ENCODE measurements at regions not wholly inside any gene's neighbourhood (a gene's known extent, or its start where the extent isn't known, plus 50 kb on each side); places are given as distances from the start of the nearest gene placed in this dataset.

DNA sequence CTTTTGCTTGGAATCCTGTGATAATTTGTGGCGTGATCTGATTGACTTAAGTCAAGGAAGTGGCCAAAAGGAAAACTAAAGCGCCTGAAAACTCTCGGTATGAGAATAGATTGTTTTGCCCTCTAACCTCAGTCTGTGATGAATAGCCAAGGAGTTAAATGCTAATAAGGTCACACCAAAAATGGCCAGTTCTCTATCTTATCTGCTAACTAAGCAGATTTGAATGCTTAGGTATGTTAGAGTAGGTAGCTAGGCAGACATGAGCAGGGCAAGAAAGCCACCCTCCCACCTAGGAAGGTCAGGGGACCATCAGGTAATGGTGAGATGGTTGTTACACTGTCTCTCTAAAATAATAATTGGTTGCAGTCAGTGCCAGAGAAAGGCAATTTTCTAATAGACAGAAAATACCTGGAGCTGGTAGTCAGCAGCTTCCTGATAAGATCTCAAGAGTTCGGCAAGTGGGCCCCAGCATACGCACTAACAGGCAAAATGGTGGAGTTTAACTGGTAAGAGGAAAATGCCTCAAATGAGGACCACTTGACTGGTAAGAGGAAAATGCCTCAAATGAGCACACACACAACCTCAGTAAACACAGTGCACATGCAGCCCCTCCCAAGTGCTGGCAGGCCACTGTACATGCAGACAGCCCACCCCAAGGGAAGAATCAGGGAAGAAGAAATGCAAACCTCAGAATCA is 468.4 kb downstream of the MBD2 start (continued):
- TF ChIP-seq, protein P1, sequence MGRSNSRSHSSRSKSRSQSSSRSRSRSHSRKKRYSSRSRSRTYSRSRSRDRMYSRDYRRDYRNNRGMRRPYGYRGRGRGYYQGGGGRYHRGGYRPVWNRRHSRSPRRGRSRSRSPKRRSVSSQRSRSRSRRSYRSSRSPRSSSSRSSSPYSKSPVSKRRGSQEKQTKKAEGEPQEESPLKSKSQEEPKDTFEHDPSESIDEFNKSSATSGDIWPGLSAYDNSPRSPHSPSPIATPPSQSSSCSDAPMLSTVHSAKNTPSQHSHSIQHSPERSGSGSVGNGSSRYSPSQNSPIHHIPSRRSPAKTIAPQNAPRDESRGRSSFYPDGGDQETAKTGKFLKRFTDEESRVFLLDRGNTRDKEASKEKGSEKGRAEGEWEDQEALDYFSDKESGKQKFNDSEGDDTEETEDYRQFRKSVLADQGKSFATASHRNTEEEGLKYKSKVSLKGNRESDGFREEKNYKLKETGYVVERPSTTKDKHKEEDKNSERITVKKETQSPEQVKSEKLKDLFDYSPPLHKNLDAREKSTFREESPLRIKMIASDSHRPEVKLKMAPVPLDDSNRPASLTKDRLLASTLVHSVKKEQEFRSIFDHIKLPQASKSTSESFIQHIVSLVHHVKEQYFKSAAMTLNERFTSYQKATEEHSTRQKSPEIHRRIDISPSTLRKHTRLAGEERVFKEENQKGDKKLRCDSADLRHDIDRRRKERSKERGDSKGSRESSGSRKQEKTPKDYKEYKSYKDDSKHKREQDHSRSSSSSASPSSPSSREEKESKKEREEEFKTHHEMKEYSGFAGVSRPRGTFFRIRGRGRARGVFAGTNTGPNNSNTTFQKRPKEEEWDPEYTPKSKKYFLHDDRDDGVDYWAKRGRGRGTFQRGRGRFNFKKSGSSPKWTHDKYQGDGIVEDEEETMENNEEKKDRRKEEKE (IDR thresholded peaks at IDR 0.05; ENCODE audit: borderline replicate concordance in 1 of 2, control insufficient read depth in 1 of 2, low read depth in 2 of 2, low read length in 1 of 2): no peak
- no peak for TF ChIP-seq ZKSCAN3 (CRISPR knock-in tag; IDR thresholded peaks at IDR 0.05)
- no peak for TF ChIP-seq ELF4 (CRISPR knock-in tag; IDR thresholded peaks at IDR 0.05)
- TF ChIP-seq ZNF282 (CRISPR knock-in tag; IDR thresholded peaks at IDR 0.05): no peak
- TF ChIP-seq NCOA6 (IDR thresholded peaks at IDR 0.05): no peak
- no peak for TF ChIP-seq NFE2 (IDR thresholded peaks at IDR 0.05; ENCODE audit: low read depth)
- no peak for TF ChIP-seq MCM2 (IDR thresholded peaks at IDR 0.05; ENCODE audit: low read depth)

DNA sequence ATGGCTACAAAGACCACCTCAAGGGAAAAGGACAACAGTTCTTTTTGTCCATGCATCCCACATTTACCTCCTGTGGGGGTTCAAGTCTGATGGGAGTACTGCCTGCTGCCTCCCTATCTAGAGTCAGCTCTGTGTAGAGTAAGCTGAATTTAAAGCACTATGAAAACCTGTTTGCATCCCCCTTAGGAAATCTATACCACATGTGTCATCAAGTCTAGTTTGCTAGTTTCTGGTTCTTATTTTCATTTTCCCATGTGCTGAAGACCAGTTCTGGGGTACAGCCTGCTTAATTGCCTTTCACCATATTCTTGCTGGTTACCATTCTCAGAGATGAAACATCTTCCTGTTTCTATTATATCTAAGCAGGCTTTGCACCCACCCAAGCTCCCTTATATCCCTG is 470.3 kb downstream of the MBD2 start:
- CTCF ChIA-PET (ENCODE audit: low intra/inter-chr PET ratio): no interaction called here
- no peaks in the 10 kb centered on the region for H3K27me3 ChIP-seq (ENCODE audit: control insufficient read depth in 2 of 2, insufficient read depth in 2 of 2, low read length in 2 of 2)
- no peaks in the 10 kb centered on the region for H3K79me2 ChIP-seq (ENCODE audit: control insufficient read depth, insufficient read depth, low read length)
- no peak for TF ChIP-seq ZNF3 (CRISPR knock-in tag; IDR thresholded peaks at IDR 0.05)
- TF ChIP-seq, protein P2, sequence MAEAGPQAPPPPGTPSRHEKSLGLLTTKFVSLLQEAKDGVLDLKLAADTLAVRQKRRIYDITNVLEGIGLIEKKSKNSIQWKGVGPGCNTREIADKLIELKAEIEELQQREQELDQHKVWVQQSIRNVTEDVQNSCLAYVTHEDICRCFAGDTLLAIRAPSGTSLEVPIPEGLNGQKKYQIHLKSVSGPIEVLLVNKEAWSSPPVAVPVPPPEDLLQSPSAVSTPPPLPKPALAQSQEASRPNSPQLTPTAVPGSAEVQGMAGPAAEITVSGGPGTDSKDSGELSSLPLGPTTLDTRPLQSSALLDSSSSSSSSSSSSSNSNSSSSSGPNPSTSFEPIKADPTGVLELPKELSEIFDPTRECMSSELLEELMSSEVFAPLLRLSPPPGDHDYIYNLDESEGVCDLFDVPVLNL (CRISPR knock-in tag; IDR thresholded peaks at IDR 0.05; ENCODE audit: low read depth): no peak
- TF ChIP-seq ZNF778 (CRISPR knock-in tag; IDR thresholded peaks at IDR 0.05): no peak
- TF ChIP-seq PHF20 (IDR thresholded peaks at IDR 0.05; ENCODE audit: partially characterized antibody): no peak
- TF ChIP-seq E2F3 (CRISPR knock-in tag; IDR thresholded peaks at IDR 0.05): no peak
- TF ChIP-seq ZSCAN29 (IDR thresholded peaks at IDR 0.05): no peak
- TF ChIP-seq PHB (CRISPR knock-in tag; IDR thresholded peaks at IDR 0.05): no peak
- TF ChIP-seq ZFP36 (IDR thresholded peaks at IDR 0.05; ENCODE audit: low read depth, low read length, partially characterized antibody): no peak
- TF ChIP-seq ARNT (IDR thresholded peaks at IDR 0.05): no peak
- TF ChIP-seq CAMTA2 (CRISPR knock-in tag; conservative IDR thresholded peaks at IDR 0.05): no peak
- TF ChIP-seq ZNF146 (CRISPR knock-in tag; IDR thresholded peaks at IDR 0.05; ENCODE audit: unreplicated experiment): no peak
- no peak for TF ChIP-seq HIVEP1 (CRISPR knock-in tag; IDR thresholded peaks at IDR 0.05)

More for the DNA sequence above, 470.3 kb downstream of the MBD2 start:
- no peaks in the 10 kb centered on the region for H3K9me3 ChIP-seq (replicated peaks; ENCODE audit: control insufficient read depth, insufficient read depth, low read depth, low read length)
- no peak for FAIRE-seq
- no peaks in the 10 kb centered on the region for H3K36me3 ChIP-seq (ENCODE audit: control insufficient read depth, insufficient read depth, low read length)
- intact Hi-C loops (cut with micrococcal nuclease) (no loop called here), in situ Hi-C loops (cut with MboI) (no loop called here)
- H3K9me1 ChIP-seq (ENCODE audit: control insufficient read depth, insufficient read depth, low read length): no peaks in the 10 kb centered on the region
- no peak overlapping the region for H3K4me2 ChIP-seq (ENCODE audit: insufficient read depth, low read length)
- POLR2A ChIA-PET: no interaction called here
- no peak overlapping the region for H3K9ac ChIP-seq (ENCODE audit: insufficient read depth in 1 of 2, low read depth in 2 of 2, low read length in 2 of 2)
- no peak for ATAC-seq
- no peaks in the 10 kb centered on the region for H4K20me1 ChIP-seq (replicated peaks; ENCODE audit: control insufficient read depth, insufficient read depth, low read length)
- H3K27ac ChIP-seq (ENCODE audit: extremely low read depth, low read depth, low read length): no peak overlapping the region
- no peak for DNase-seq (ENCODE audit: extremely low read depth in 1 of 4, low spot score in 3 of 4)
- no peak overlapping the region for H2AFZ ChIP-seq (ENCODE audit: low read depth, low read length)
- no peaks in the 10 kb centered on the region for H3K4me1 ChIP-seq (replicated peaks in 1 of 2; ENCODE audit: control insufficient read depth in 2 of 2, insufficient read depth in 2 of 2, low read length in 2 of 2)
- no peak overlapping the region for H3K4me3 ChIP-seq
- no TSS peak for BruUV-seq (replicated peaks)

All from K562 (cell line).